ENCODE measurements at regions not wholly inside any gene's neighbourhood (a gene's known extent, or its start where the extent isn't known, plus 50 kb on each side); places are given as distances from the start of the nearest gene placed in this dataset.

DNA sequence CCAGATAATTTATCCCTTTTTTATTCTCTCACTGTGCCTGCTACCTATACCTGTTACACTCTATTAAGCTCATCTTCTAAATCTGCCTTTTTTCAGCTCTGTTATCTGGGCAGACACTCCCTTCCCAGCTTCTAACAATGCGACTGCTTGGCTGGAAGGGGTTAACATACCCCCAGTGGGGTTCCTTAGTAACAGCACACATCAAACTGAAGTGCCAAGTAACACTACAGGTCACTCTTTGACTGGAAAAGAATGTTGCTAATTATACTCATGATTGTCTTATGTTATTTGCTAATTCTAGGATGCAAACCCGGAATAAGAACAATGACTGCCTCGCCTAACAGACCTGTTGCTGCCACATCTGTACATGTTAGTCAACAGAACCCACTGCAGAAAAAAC, 203.5 kb downstream of the EPM2A start:
- TF ChIP-seq POLR2AphosphoS5 (IDR thresholded peaks at IDR 0.05; ENCODE audit: low read depth) (no peak), EZH2 (IDR thresholded peaks at IDR 0.05; ENCODE audit: low read depth, unreplicated experiment) (no peak), EZH2phosphoT487 (IDR thresholded peaks at IDR 0.05; ENCODE audit: unreplicated experiment) (no peak), JUNB (IDR thresholded peaks at IDR 0.05; ENCODE audit: unreplicated experiment) (no peak), CREB1 (CRISPR knock-in tag; IDR thresholded peaks at IDR 0.05; ENCODE audit: low read depth) (no peak), ZNF331 (CRISPR knock-in tag; IDR thresholded peaks at IDR 0.05; ENCODE audit: low read depth) (no peak), NANOG (IDR thresholded peaks at IDR 0.05; ENCODE audit: borderline replicate concordance) (no peak), STAT1 (IDR thresholded peaks at IDR 0.05; ENCODE audit: unreplicated experiment) (no peak)
- TF ChIP-seq, protein P1, sequence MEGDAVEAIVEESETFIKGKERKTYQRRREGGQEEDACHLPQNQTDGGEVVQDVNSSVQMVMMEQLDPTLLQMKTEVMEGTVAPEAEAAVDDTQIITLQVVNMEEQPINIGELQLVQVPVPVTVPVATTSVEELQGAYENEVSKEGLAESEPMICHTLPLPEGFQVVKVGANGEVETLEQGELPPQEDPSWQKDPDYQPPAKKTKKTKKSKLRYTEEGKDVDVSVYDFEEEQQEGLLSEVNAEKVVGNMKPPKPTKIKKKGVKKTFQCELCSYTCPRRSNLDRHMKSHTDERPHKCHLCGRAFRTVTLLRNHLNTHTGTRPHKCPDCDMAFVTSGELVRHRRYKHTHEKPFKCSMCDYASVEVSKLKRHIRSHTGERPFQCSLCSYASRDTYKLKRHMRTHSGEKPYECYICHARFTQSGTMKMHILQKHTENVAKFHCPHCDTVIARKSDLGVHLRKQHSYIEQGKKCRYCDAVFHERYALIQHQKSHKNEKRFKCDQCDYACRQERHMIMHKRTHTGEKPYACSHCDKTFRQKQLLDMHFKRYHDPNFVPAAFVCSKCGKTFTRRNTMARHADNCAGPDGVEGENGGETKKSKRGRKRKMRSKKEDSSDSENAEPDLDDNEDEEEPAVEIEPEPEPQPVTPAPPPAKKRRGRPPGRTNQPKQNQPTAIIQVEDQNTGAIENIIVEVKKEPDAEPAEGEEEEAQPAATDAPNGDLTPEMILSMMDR (conservative IDR thresholded peaks at IDR 0.05; ENCODE audit: low read depth in 2 of 2): no peak
- TF ChIP-seq, protein P2, sequence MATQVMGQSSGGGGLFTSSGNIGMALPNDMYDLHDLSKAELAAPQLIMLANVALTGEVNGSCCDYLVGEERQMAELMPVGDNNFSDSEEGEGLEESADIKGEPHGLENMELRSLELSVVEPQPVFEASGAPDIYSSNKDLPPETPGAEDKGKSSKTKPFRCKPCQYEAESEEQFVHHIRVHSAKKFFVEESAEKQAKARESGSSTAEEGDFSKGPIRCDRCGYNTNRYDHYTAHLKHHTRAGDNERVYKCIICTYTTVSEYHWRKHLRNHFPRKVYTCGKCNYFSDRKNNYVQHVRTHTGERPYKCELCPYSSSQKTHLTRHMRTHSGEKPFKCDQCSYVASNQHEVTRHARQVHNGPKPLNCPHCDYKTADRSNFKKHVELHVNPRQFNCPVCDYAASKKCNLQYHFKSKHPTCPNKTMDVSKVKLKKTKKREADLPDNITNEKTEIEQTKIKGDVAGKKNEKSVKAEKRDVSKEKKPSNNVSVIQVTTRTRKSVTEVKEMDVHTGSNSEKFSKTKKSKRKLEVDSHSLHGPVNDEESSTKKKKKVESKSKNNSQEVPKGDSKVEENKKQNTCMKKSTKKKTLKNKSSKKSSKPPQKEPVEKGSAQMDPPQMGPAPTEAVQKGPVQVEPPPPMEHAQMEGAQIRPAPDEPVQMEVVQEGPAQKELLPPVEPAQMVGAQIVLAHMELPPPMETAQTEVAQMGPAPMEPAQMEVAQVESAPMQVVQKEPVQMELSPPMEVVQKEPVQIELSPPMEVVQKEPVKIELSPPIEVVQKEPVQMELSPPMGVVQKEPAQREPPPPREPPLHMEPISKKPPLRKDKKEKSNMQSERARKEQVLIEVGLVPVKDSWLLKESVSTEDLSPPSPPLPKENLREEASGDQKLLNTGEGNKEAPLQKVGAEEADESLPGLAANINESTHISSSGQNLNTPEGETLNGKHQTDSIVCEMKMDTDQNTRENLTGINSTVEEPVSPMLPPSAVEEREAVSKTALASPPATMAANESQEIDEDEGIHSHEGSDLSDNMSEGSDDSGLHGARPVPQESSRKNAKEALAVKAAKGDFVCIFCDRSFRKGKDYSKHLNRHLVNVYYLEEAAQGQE (IDR thresholded peaks at IDR 0.05; ENCODE audit: unreplicated experiment): no peak
- TF ChIP-seq, protein P3, sequence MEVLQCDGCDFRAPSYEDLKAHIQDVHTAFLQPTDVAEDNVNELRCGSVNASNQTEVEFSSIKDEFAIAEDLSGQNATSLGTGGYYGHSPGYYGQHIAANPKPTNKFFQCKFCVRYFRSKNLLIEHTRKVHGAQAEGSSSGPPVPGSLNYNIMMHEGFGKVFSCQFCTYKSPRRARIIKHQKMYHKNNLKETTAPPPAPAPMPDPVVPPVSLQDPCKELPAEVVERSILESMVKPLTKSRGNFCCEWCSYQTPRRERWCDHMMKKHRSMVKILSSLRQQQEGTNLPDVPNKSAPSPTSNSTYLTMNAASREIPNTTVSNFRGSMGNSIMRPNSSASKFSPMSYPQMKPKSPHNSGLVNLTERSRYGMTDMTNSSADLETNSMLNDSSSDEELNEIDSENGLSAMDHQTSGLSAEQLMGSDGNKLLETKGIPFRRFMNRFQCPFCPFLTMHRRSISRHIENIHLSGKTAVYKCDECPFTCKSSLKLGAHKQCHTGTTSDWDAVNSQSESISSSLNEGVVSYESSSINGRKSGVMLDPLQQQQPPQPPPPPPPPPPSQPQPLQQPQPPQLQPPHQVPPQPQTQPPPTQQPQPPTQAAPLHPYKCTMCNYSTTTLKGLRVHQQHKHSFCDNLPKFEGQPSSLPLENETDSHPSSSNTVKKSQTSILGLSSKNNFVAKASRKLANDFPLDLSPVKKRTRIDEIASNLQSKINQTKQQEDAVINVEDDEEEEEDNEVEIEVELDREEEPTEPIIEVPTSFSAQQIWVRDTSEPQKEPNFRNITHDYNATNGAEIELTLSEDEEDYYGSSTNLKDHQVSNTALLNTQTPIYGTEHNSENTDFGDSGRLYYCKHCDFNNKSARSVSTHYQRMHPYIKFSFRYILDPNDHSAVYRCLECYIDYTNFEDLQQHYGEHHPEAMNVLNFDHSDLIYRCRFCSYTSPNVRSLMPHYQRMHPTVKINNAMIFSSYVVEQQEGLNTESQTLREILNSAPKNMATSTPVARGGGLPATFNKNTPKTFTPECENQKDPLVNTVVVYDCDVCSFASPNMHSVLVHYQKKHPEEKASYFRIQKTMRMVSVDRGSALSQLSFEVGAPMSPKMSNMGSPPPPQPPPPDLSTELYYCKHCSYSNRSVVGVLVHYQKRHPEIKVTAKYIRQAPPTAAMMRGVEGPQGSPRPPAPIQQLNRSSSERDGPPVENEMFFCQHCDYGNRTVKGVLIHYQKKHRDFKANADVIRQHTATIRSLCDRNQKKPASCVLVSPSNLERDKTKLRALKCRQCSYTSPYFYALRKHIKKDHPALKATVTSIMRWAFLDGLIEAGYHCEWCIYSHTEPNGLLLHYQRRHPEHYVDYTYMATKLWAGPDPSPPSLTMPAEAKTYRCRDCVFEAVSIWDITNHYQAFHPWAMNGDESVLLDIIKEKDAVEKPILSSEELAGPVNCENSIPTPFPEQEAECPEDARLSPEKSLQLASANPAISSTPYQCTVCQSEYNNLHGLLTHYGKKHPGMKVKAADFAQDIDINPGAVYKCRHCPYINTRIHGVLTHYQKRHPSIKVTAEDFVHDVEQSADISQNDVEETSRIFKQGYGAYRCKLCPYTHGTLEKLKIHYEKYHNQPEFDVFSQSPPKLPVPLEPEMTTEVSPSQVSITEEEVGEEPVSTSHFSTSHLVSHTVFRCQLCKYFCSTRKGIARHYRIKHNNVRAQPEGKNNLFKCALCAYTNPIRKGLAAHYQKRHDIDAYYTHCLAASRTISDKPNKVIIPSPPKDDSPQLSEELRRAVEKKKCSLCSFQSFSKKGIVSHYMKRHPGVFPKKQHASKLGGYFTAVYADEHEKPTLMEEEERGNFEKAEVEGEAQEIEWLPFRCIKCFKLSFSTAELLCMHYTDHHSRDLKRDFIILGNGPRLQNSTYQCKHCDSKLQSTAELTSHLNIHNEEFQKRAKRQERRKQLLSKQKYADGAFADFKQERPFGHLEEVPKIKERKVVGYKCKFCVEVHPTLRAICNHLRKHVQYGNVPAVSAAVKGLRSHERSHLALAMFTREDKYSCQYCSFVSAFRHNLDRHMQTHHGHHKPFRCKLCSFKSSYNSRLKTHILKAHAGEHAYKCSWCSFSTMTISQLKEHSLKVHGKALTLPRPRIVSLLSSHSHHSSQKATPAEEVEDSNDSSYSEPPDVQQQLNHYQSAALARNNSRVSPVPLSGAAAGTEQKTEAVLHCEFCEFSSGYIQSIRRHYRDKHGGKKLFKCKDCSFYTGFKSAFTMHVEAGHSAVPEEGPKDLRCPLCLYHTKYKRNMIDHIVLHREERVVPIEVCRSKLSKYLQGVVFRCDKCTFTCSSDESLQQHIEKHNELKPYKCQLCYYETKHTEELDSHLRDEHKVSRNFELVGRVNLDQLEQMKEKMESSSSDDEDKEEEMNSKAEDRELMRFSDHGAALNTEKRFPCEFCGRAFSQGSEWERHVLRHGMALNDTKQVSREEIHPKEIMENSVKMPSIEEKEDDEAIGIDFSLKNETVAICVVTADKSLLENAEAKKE (CRISPR knock-in tag; IDR thresholded peaks at IDR 0.05): no peak
- TF ChIP-seq, protein P4, sequence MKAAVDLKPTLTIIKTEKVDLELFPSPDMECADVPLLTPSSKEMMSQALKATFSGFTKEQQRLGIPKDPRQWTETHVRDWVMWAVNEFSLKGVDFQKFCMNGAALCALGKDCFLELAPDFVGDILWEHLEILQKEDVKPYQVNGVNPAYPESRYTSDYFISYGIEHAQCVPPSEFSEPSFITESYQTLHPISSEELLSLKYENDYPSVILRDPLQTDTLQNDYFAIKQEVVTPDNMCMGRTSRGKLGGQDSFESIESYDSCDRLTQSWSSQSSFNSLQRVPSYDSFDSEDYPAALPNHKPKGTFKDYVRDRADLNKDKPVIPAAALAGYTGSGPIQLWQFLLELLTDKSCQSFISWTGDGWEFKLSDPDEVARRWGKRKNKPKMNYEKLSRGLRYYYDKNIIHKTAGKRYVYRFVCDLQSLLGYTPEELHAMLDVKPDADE (IDR thresholded peaks at IDR 0.05): no peak

Measured in GM23338 (cell line).